Esophagus muscularis mucosa (tissue), 4 donors: ENCODE measurements at regions not wholly inside any gene's neighbourhood (a gene's known extent, or its start where the extent isn't known, plus 50 kb on each side); places are given as distances from the start of the nearest gene placed in this dataset.

Experiments
- DNase-seq: peaks from one replicate; pipeline ENCODE4 v3.0.0-alpha.2; 2017; ENCODE audit errors: extremely low spot score
- H3K27ac ChIP-seq, 4 donors: fragments of 200-600 bp; sonication (generic); replicated peaks in 1 of 4; 1 replicate in 3 of 4; 2 replicates in 1 of 4; pipeline ENCODE4 v1.5.1; 2016 to 2019; ENCODE audit warnings: mild to moderate bottlenecking in 1 of 4
- H3K27me3 ChIP-seq, 4 donors: fragments of 200-600 bp; sonication (generic); one replicate each; pipeline versions ENCODE4 v1.5.1 to v1.6.0; 2016 to 2019
- H3K36me3 ChIP-seq, 4 donors: fragments of 200-600 bp; sonication (generic); one replicate each; pipeline ENCODE4 v1.5.1; 2016 to 2019
- H3K4me1 ChIP-seq, 4 donors: fragments of 200-600 bp; sonication (generic); one replicate each; pipeline ENCODE4 v1.5.1; 2016 to 2019
- H3K4me3 ChIP-seq, 4 donors: fragments of 200-600 bp; sonication (generic); 1 replicate in 2 of 4; 2 replicates in 2 of 4; pipeline ENCODE4 v1.5.1; 2016 to 2019; ENCODE audit warnings: mild to moderate bottlenecking in 4 of 4, moderate library complexity in 1 of 4
- H3K9me3 ChIP-seq, 4 donors: fragments of 200-600 bp; sonication (generic); 1 replicate in 3 of 4; 2 replicates in 1 of 4; pipeline ENCODE4 v1.5.1; 2016 to 2019
- EP300 ChIP-seq: sonication (generic); formaldehyde crosslinking; IDR thresholded peaks from one replicate; pipeline ENCODE4 v1.6.1; 2017; ENCODE audit warnings: antibody characterized with exemption
- POLR2A ChIP-seq: fragments of 450-650 bp; IDR thresholded peaks from one replicate; pipeline ENCODE4 v1.6.1; 2017; ENCODE audit warnings: antibody characterized with exemption, moderate library complexity, mild to moderate bottlenecking, low read depth
- POLR2AphosphoS5 ChIP-seq, 2 donors: sonication (generic); formaldehyde crosslinking; IDR thresholded peaks; one replicate each; pipeline ENCODE4 v1.6.1; 2017; ENCODE audit warnings: antibody characterized with exemption in 2 of 2
- WGBS: methylation state at CpG from one replicate; pipeline ENCODE4 v1.1.5; 2018; 5-methylcytosine and 5-hydroxymethylcytosine counted together
- intact Hi-C: fragments of 100-400 bp; cut with DNase I; formaldehyde crosslinking; loops from one replicate; pipeline ENCODE4 v1.15.1; 2023
- TF ChIP-seq, protein P1 (sequence below), 3 experiments: fragments of 200-600 bp in 2 of 3; fragments of 450-650 bp in 1 of 3; sonication (generic) in 2 of 3; IDR thresholded peaks; one replicate each; pipeline ENCODE4 v1.5.1; 2017 to 2019; ENCODE audit warnings: antibody characterized with exemption in 3 of 3, mild to moderate bottlenecking in 2 of 3, moderate library complexity in 1 of 3

DNA sequence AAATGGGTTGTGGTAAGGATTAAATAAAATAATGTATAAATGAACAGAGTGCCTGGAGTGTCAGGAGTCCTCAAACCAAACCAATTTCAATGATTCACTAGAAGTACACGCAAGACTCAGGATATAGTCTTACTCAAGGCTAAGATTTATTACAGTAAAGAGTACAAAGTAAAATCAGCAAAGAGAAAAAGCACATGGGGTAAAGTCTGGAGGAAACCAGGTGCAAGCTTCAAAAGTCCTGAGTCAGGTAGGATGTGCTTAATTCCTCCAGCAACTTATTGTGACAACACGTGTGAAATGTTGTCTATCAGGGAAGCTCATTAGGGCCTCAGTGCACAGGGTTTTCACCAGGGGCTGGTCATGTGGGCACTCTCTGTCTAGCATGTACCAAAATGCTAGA lies 105.8 kb upstream of the NAP1L1 start:
- Histone ChIP-seq H3K27ac (no peak overlapping the region), H3K27me3 (no peaks in the 10 kb centered on the region), H3K9me3 (no peaks in the 10 kb centered on the region), H3K4me1 (no peaks in the 10 kb centered on the region), H3K4me3 (no peak overlapping the region), H3K36me3 (no peaks in the 10 kb centered on the region)
- TF ChIP-seq, protein P1, sequence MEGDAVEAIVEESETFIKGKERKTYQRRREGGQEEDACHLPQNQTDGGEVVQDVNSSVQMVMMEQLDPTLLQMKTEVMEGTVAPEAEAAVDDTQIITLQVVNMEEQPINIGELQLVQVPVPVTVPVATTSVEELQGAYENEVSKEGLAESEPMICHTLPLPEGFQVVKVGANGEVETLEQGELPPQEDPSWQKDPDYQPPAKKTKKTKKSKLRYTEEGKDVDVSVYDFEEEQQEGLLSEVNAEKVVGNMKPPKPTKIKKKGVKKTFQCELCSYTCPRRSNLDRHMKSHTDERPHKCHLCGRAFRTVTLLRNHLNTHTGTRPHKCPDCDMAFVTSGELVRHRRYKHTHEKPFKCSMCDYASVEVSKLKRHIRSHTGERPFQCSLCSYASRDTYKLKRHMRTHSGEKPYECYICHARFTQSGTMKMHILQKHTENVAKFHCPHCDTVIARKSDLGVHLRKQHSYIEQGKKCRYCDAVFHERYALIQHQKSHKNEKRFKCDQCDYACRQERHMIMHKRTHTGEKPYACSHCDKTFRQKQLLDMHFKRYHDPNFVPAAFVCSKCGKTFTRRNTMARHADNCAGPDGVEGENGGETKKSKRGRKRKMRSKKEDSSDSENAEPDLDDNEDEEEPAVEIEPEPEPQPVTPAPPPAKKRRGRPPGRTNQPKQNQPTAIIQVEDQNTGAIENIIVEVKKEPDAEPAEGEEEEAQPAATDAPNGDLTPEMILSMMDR (IDR thresholded peaks at IDR 0.05): no peak
- TF ChIP-seq EP300 (no peak), POLR2A (no peak), POLR2AphosphoS5 (IDR thresholded peaks at IDR 0.05) (no peak)
- 78% methylated on average over 2 of the region's 2 CpGs for WGBS
- no peak for DNase-seq
- intact Hi-C loops: no loop called here

DNA sequence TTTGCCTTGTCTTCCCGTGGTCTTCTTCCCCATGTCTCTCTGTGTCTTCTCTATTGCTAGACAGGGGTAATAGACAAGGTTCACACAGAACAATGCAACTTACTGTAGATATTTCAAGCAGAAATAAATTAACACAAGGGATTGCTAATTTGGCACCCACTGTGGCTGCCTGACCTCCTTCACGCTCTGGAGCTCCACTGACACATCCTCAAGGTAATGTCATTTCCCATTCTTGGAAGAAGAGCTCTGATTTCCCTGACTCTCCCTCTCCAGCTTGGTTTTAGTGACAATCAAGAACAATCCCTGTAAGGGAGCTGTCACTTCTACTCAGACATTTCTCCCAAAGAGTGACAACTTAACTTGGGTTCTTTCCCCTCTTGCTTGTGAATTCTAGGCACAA lies 105.4 kb upstream of the NAP1L1 start:
- no peaks in the 10 kb centered on the region for H3K9me3 ChIP-seq
- no peak for TF ChIP-seq EP300
- 93% methylated on average over 2 of the region's 2 CpGs for WGBS
- H3K27me3 ChIP-seq: no peaks in the 10 kb centered on the region
- H3K4me3 ChIP-seq: no peak overlapping the region
- intact Hi-C loops: no loop called here
- H3K4me1 ChIP-seq: no peaks in the 10 kb centered on the region
- H3K27ac ChIP-seq: no peak overlapping the region
- no peak for DNase-seq
- no peaks in the 10 kb centered on the region for H3K36me3 ChIP-seq

DNA sequence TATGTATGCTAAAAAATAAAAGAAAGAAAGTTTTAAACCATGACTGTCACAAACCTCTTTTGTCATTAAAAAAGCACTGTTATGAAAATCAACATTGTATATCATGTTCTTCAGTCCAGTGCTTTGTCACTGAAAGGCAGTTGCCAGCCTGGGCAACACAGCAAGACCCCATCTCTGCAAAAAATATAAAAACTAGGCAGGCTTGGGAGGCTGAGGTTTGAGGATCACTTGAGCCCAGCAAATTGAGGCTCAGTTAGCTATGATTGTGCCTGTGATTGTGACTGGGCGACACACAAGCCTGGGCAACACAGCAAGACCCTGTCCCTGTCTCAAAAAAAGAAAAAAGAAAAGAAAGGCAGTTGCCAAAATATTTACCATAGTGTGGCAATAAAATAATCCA lies 102.7 kb upstream of the NAP1L1 start:
- H3K27ac ChIP-seq: no peak overlapping the region
- TF ChIP-seq EP300 (no peak), POLR2A (no peak), POLR2AphosphoS5 (IDR thresholded peaks at IDR 0.05) (no peak)
- TF ChIP-seq, protein P1 (IDR thresholded peaks at IDR 0.05): no peak
- peaks cover 0 to 11% (median 7%) of the 10 kb centered on the region in 4 donors for H3K4me1 ChIP-seq
- intact Hi-C loops: no loop called here
- no peaks in the 10 kb centered on the region for H3K36me3 ChIP-seq
- H3K4me3 ChIP-seq: no peak overlapping the region
- no peak for DNase-seq
- WGBS: 95% methylated on average over 1 of the region's 1 CpG
- H3K9me3 ChIP-seq: no peaks in the 10 kb centered on the region
- no peaks in the 10 kb centered on the region for H3K27me3 ChIP-seq

DNA sequence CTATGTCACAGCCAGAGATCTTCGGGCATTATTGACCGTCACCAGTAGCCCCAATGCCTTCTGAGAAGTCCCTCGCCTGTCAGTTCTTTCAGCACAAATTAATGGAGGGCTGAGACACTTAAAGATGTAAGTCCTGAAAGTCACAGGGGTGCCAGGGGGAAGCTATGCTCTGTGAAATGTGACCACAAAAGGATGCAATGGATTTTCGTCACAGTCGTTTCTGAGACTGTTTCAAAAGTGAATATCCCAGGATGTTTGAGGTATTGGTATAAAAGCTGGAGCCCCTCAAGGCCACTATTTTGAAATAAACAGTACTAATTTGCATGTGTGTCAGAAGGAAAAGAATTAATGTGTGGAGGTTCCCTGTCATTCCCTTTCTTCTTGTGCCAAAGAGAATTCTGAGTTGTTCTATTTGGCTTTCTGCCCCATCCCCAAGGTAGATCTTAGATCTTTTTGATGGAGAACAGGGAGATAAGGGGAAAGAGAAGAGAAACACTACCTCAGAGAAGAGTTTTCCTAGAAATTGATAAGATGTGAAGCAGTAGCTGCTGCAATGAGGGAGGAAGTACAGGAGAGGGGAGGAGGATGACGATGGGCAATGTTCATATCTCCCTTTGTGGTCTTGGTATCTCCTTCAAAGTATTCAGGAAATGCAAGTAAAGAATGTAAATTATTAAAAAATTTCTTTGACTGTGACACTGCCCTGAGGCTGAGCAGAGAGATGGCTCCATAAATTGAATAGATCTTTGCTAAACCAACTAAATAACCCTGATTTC lies 101.8 kb upstream of the NAP1L1 start:
- H3K27me3 ChIP-seq: no peaks in the 10 kb centered on the region
- no peak overlapping the region for H3K27ac ChIP-seq
- peaks cover 0 to 11% (median 7%) of the 10 kb centered on the region in 4 donors for H3K4me1 ChIP-seq
- H3K9me3 ChIP-seq: no peaks in the 10 kb centered on the region
- WGBS: 76% methylated on average over 6 of the region's 6 CpGs
- intact Hi-C loops: no loop called here
- no peak for DNase-seq
- H3K36me3 ChIP-seq: no peaks in the 10 kb centered on the region
- no peak overlapping the region for H3K4me3 ChIP-seq
- TF ChIP-seq POLR2AphosphoS5 (IDR thresholded peaks at IDR 0.05): no peak
- TF ChIP-seq EP300: no peak
- TF ChIP-seq POLR2A: no peak
- TF ChIP-seq, protein P1 (IDR thresholded peaks at IDR 0.05): no peak

DNA sequence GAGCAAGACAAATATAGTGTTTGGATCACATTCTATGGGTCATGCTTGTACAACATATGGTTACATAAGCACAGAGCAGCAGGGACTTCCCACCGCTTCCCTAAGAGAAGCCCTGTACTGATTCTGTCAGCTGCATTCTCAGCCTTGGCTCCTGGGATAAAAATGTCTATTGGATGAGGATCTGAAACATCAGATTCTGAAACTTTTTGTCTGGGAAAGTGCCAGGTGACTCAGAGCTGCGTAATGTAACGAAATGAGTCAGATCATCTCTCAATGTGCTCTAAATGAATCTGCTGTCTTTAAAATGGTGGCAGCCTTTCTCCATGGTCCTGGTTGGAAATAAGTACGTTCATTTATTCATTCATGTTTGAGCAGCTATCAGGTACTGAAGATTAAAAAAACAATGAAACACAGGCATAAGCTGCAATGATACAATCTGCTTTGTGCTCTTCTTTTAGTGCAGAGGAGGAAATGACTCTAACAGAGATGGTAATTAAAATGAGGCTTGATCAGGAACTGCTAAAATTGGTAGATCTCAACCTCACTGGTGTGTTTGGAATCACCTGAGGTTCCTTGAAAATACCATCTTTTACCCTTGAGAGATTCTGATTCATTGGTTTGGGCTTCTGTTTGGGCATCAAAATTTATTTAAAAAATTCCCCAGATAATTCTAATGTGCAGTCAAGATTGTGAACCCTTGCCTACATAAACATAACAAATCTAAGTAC lies 99.1 kb upstream of the NAP1L1 start:
- DNase-seq: no peak
- no peak overlapping the region for H3K27ac ChIP-seq
- peaks cover 0 to 11% (median 7%) of the 10 kb centered on the region in 4 donors for H3K4me1 ChIP-seq
- H3K27me3 ChIP-seq: no peaks in the 10 kb centered on the region
- no peak for TF ChIP-seq EP300
- no peak for TF ChIP-seq POLR2A
- TF ChIP-seq, protein P1 (IDR thresholded peaks at IDR 0.05): no peak
- peak in 1 of 2 donors; percentile 53 for TF ChIP-seq POLR2AphosphoS5 (IDR thresholded peaks at IDR 0.05)
- WGBS: 19% methylated on average over 4 of the region's 4 CpGs
- H3K4me3 ChIP-seq: no peak overlapping the region
- intact Hi-C loops: no loop called here
- H3K36me3 ChIP-seq: no peaks in the 10 kb centered on the region
- no peaks in the 10 kb centered on the region for H3K9me3 ChIP-seq
